Retinal pigment epithelial cell (primary cell): ENCODE measurements at regions not wholly inside any gene's neighbourhood (a gene's known extent, or its start where the extent isn't known, plus 50 kb on each side); places are given as distances from the start of the nearest gene placed in this dataset.

Experiments
- DNase-seq: peaks from one replicate; pipeline ENCODE4 v3.0.0-alpha.2; 2010; ENCODE audit warnings: low read depth
- H3K4me3 ChIP-seq: 2 replicates; pipeline ENCODE4 v1.5.1; 2011; ENCODE audit warnings: mild to moderate bottlenecking, low read length, control low read depth, moderate library complexity
- CTCF ChIP-seq: conservative IDR thresholded peaks from 2 replicates; pipeline ENCODE4 v1.5.1; 2011; ENCODE audit warnings: low read depth, low read length, control low read depth, inconsistent platforms

GRCh38 chr10:78937800-78938694 lies 130.7 kb upstream of the ZMIZ1 start:
- no peak for DNase-seq
- TF ChIP-seq CTCF, result peak; percentile 32
- no peak overlapping the region for H3K4me3 ChIP-seq

DNA sequence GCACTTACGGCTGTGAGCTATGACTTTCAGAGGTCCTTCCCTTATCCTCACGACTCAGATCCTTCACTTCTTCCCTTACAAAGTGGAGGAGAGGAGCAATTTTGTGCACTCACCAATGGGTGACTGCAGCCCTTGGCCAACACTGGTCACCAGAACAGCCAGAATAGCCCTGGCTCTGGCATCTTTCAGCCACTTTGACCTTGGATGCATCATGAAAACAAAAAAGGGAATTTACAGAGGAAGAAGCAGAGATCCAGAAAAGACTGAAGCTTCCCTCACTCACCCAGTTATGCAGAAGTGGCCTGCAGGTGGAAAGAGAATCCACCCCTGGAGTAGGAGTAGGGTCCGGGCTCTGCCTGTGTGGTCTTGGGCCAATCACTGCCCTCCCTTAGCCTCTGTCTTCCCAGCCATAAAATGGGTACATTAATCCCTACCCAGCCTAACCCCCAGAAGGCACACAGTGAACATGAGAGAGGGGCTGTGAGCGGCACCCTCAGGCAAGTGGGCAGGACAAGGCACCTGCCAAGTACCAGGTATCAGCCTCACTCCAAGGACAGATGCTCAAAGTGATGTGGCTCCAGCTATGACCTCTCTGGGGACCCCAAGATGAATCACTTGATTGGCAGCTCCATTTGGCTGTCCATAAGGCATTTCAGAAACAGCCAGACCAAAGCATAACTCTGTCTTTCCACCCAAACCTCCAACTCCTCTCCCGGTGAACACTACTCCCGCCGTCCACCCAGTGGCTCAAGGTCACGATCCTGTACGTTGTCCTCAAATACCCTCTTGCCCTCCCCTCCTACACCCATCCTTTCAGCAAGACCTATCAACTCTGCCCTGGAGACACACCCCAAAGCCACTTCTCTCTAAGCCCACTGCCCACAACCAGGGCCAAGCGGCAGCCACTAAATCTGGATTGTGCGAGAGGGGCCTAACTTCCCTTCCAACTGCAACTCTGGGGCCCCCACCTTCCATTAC lies 129.8 kb upstream of the ZMIZ1 start:
- DNase-seq, result no peak
- no peak overlapping the region for H3K4me3 ChIP-seq
- no peak for TF ChIP-seq CTCF

DNA sequence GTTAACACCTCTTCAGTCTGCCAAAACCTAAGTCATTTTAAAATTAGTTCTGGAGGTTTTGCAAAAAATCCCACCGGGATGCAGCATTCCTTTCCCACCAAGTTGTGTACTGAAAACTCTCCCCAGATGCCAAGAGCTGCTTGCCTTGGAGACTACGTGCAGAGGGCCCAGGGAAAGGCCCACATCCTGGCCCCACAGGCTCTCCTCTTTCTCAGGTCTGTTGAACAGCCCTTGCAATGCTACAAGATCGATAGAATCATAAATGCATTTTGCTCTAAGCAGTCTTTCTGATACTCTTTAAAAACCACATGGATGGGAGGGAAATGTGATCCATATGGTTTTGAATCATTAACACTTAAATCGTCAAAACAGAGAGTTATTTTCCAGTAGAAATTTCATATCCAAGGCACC lies 126.7 kb upstream of the ZMIZ1 start:
- TF ChIP-seq CTCF, result no peak
- DNase-seq, result no peak
- H3K4me3 ChIP-seq, result no peak overlapping the region

DNA sequence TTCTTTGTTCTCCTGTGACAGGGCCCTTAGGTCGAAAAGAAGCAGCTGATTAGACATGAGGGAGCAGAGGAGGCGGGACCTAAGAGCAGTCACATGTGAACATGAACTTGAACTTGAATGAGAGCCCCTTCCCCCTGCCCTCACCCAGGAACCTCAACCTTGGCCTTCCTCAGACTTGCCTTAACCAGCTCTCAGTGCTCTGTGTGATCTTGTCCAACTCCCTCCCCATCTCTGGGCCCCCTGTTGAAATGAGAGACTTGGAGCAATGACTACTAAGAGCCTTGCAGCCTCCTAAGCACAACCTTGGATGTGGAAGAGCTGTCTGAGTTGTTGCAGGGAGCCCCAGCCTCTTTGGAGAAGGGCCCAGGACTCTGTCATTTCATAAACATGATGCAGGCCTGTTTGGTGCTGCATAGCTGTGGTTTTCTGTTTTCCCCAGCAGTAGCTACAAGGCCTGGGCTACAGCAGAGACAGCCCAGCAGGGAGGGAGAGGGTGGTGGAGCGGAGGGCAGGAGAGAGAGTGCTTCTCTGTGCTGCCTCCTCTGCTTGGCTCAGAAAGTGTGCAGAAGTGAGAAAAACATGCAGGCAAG lies 123.9 kb upstream of the ZMIZ1 start:
- no peak overlapping the region for H3K4me3 ChIP-seq
- peak; percentile 59 for DNase-seq
- TF ChIP-seq CTCF, result no peak

GRCh38 chr10:78945838-78946237 lies 122.9 kb upstream of the ZMIZ1 start:
- no peak overlapping the region for H3K4me3 ChIP-seq
- DNase-seq, result no peak
- TF ChIP-seq CTCF, result no peak

- TF ChIP-seq CTCF, result no peak
- DNase-seq, result no peak
- no peak overlapping the region for H3K4me3 ChIP-seq
Measured at GRCh38 chr10:78947226-78947625, 121.5 kb upstream of the ZMIZ1 start.
